Muscle layer of colon (tissue), 2 donors: ENCODE measurements at regions not wholly inside any gene's neighbourhood (a gene's known extent, or its start where the extent isn't known, plus 50 kb on each side); places are given as distances from the start of the nearest gene placed in this dataset.

ENCODE experiments used
- H3K27ac ChIP-seq: one replicate; pipeline ENCODE4 v1.7.0; 2013; ENCODE audit warnings: low read depth, mild to moderate bottlenecking, low read length, moderate library complexity
- H3K27me3 ChIP-seq, 2 donors: one replicate each; pipeline ENCODE4 v1.7.0; 2013; ENCODE audit warnings: low read length in 2 of 2, mild to moderate bottlenecking in 2 of 2; ENCODE audit not compliant: insufficient read depth in 2 of 2, control insufficient read depth in 1 of 2
- H3K36me3 ChIP-seq: one replicate; pipeline ENCODE4 v1.7.0; 2013; ENCODE audit warnings: mild to moderate bottlenecking, low read length; ENCODE audit not compliant: insufficient read depth
- H3K4me1 ChIP-seq: one replicate; pipeline ENCODE4 v1.7.0; 2013; ENCODE audit warnings: mild to moderate bottlenecking, low read length; ENCODE audit not compliant: insufficient read depth
- H3K4me3 ChIP-seq, 2 donors: one replicate each; pipeline ENCODE4 v1.7.0; 2013; ENCODE audit warnings: low read length in 2 of 2, low read depth in 1 of 2, mild to moderate bottlenecking in 1 of 2, moderate library complexity in 1 of 2
- H3K9ac ChIP-seq: one replicate; pipeline ENCODE4 v1.7.0; 2013; ENCODE audit warnings: low read length
- H3K9me3 ChIP-seq: one replicate; pipeline ENCODE4 v1.7.0; 2013; ENCODE audit warnings: mild to moderate bottlenecking, low read length
- donor health status: abdominal sarcoma.
- donor health status: Adenocarcinoma of cecum.

DNA sequence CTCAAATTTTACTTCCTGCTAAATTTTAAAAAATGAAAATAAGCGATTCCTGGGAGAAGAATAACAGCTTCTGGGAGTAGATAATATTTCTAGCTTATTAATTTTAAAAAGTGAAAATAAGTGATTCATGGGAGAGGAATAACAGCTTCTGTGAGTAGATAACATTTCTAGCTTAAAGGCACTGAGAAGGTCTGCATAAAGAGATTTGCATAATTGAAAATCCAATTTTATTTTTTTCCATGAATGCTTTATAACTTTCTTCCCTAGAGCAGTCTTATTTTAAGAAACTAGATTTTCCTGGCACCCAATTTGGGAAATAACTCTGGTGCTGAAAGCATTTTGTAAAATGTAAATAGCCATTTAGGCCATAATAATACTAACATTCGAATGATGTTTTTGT lies 65.9 kb upstream of the ASTN2 start:
- Histone ChIP-seq H3K9ac (no peak overlapping the region), H3K27me3 (no peaks in the 10 kb centered on the region), H3K4me3 (no peak overlapping the region), H3K4me1 (no peaks in the 10 kb centered on the region), H3K27ac (no peak overlapping the region), H3K9me3 (no peaks in the 10 kb centered on the region), H3K36me3 (no peaks in the 10 kb centered on the region)

DNA sequence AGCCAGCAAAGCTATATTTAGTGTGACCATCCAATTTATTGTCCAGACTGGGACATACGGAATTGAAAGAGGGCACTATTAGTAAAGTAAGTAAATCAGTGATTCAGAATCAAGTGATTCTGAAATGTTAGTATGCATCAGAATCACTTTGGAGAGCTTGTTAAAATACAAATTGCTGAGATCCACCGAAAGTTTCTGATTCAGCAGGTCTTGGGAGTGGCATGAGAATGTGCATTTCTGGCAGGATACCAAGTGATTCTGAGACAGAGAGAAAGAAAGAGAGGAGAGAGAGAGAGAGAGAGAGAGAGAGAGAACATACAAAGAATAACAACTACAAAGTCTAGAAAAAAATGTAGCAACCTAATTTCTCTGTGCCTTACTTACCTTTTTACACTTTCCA lies 65.4 kb upstream of the ASTN2 start:
- Histone ChIP-seq H3K36me3 (no peaks in the 10 kb centered on the region), H3K27ac (no peak overlapping the region), H3K4me1 (no peaks in the 10 kb centered on the region), H3K9me3 (no peaks in the 10 kb centered on the region), H3K9ac (no peak overlapping the region), H3K27me3 (no peaks in the 10 kb centered on the region), H3K4me3 (no peak overlapping the region)

DNA sequence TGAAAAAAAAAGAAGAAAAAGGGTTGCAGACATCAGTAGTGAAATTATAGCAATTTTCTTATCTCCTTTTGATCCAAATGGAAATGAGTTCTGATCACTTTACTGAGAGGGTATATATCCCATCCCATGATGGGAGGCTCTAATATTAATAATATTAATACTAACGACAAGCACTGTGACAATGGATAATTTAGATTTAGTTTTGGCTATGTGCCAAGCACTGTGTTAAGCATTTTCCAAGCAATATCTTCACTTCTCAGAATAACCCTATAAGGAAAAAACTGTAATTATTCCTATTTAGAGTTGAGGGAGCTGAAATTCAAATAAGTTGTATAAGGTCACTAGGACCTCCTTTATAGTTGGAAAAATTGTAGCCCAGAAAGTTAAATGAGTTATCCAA lies 58.4 kb upstream of the ASTN2 start:
- H3K4me1 ChIP-seq: no peaks in the 10 kb centered on the region
- no peaks in the 10 kb centered on the region for H3K27me3 ChIP-seq
- H3K9ac ChIP-seq: no peak overlapping the region
- no peaks in the 10 kb centered on the region for H3K9me3 ChIP-seq
- H3K27ac ChIP-seq: no peak overlapping the region
- H3K4me3 ChIP-seq: no peak overlapping the region
- no peaks in the 10 kb centered on the region for H3K36me3 ChIP-seq

DNA sequence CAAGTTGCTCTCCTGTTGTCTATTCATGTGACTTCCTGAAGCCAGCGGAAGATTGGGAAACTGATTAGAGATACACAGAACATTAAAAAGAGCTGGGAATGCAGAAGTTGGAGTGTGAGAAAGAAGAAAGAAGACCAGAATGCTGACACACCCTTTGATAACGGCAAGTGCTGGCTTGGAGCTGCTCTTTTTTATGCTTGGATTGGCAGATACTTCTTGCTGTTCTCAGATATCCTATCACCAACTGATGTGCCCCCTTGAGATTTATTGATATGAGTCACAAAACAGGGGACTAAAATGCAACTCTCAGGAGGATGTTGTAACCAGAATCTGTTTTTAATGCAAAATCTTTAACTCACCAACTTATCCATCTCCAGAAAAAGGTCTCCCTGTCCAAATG lies 56.0 kb upstream of the ASTN2 start:
- Histone ChIP-seq H3K9ac (no peak overlapping the region), H3K36me3 (no peaks in the 10 kb centered on the region)

DNA sequence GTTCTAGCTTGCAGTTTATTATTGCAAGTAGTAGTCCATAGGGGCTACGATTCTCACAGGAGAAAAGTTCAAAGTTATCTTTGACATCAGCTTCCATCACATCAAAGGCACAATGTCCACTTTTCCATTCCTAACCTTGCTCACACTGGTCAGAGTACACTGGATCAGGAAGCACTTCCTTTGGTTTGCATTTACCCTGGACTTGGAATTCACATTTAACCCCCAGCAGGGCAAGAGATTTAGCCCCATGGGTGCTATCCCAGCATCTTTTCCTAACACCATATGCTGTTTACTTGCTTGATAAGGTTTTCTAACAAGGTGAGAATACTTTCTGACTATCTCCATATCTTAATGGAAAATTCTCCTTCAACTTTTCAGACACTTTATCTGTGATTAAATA lies 55.6 kb upstream of the ASTN2 start:
- H3K4me1 ChIP-seq: no peaks in the 10 kb centered on the region
- H3K9ac ChIP-seq: no peak overlapping the region
- H3K27me3 ChIP-seq: no peaks in the 10 kb centered on the region
- H3K27ac ChIP-seq: no peak overlapping the region
- no peaks in the 10 kb centered on the region for H3K9me3 ChIP-seq
- no peaks in the 10 kb centered on the region for H3K36me3 ChIP-seq
- no peak overlapping the region for H3K4me3 ChIP-seq

More for the DNA sequence above, 56.0 kb upstream of the ASTN2 start:
- Histone ChIP-seq H3K9me3 (no peaks in the 10 kb centered on the region), H3K4me1 (no peaks in the 10 kb centered on the region), H3K27me3 (no peaks in the 10 kb centered on the region), H3K4me3 (no peak overlapping the region), H3K27ac (no peak overlapping the region)

DNA sequence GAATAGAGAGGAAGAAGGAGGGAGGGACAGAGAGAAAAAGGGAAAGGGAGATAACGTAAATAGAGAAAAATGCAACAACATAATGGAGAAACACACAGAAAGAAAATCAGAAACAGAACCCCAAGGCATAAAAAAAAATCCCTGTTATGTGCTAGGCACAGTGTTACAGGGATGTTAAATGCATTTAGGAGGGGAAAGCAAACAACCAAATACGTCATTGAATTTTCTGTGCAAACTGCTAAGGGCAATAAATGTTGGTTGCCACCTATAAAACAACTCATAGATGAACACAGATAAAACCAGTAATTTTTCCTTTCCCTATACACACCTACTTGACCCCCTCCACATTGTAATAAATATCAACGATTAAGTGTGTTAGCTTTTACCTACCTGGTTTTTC lies 51.3 kb upstream of the ASTN2 start:
- Histone ChIP-seq H3K4me3 (no peak overlapping the region), H3K36me3 (no peaks in the 10 kb centered on the region), H3K27me3 (no peaks in the 10 kb centered on the region), H3K9ac (no peak overlapping the region), H3K4me1 (no peaks in the 10 kb centered on the region), H3K27ac (no peak overlapping the region), H3K9me3 (no peaks in the 10 kb centered on the region)

DNA sequence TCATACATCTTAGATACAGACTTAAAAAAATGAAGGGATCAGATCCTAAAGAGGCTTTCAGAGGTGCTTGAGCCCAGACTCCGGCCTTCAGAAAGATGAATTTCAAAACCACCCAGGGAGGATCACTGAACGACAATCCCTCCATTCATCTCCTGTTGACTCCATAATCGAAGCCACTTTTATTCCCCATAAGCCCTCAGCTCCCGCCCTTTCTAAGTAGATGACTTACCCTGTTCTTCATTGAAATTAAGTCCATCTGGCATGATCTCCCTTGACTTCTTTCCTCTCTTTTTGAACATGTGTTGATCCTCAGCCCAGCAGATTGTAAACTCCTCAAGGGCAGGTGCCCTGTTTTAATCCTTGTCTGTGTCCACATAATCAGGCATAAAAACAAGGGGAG lies 50.8 kb upstream of the ASTN2 start:
- no peaks in the 10 kb centered on the region for H3K36me3 ChIP-seq
- H3K27me3 ChIP-seq: no peaks in the 10 kb centered on the region
- H3K9ac ChIP-seq: no peak overlapping the region
- H3K4me3 ChIP-seq: no peak overlapping the region
- H3K9me3 ChIP-seq: no peaks in the 10 kb centered on the region
- H3K27ac ChIP-seq: no peak overlapping the region
- no peaks in the 10 kb centered on the region for H3K4me1 ChIP-seq

DNA sequence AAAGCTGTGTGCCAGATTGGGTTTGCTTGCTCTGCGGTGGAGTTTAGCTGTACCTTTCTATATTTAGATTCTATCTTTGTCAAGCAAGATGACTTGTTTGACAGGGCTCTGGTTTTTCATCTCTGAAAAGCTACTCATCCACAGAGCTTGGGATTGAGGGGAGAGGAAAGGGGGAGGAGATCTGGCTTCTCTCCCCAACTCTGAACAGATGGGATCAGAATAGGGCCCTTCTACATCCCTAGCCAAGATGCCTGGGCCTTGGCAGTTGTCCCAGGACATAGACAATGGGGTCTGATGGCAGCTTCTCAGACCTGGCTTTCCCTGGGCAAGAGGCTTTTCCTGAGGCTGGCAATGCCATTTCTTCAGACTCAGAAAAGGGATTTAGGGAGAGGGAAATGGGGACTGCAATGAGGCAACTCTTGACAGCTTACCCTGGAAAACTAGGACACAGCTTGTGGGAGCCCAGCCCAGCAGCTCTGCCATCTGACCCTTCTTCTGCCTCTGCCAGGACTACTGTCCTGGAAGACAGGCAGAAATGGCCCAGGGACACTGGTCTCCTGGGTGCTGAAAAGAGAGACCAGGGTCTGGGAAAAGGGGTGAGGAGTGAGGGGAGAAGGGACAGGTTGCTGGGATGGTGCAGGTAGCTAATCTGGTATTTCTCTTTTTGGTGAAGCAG lies 50.2 kb upstream of the ASTN2 start:
- H3K9ac ChIP-seq: no peak overlapping the region
- H3K4me3 ChIP-seq: no peak overlapping the region
- no peaks in the 10 kb centered on the region for H3K4me1 ChIP-seq
- no peaks in the 10 kb centered on the region for H3K27me3 ChIP-seq
- no peak overlapping the region for H3K27ac ChIP-seq
- no peaks in the 10 kb centered on the region for H3K9me3 ChIP-seq
- H3K36me3 ChIP-seq: no peaks in the 10 kb centered on the region
